K562 (cell line): ENCODE measurements at regions not wholly inside any gene's neighbourhood (a gene's known extent, or its start where the extent isn't known, plus 50 kb on each side); places are given as distances from the start of the nearest gene placed in this dataset.

Experiments
- ATAC-seq: fragments of 200-7000 bp; cut with Tn5 transposase; 3 replicates; pipeline ENCODE4 v1.9.1; 2020; ENCODE audit warnings: moderate library complexity
- BruUV-seq: library from RNA; stranded (reverse); fragments of 400-500 nt; replicated peaks from 2 replicates; lab custom pipeline; 2021; lab: Mats Ljungman, UMichigan
- CTCF ChIA-PET: fragments of 300-600 bp; formaldehyde crosslinking; extraction: SDS; loops from one replicate; lab custom pipeline; 2021; ENCODE audit warnings: low intra/inter-chr PET ratio; lab: Yijun Ruan, JAX
- POLR2A ChIA-PET: fragments of 300-600, 350-650 bp; sonication (Branson Sonifier 250); formaldehyde crosslinking; extraction: SDS; loops from one replicate; lab custom pipeline; 2021; ENCODE audit warnings: antibody characterized with exemption, inconsistent platforms; lab: Yijun Ruan, JAX
- DNase-seq, 4 experiments: peaks; one replicate each; pipeline versions ENCODE4 v3.0.0 to v3.0.0-alpha.2; 2011 to 2018; ENCODE audit warnings: low spot score in 3 of 4, mixed read lengths in 3 of 4; ENCODE audit errors: extremely low read depth in 1 of 4
- FAIRE-seq: peaks from 2 replicates; lab custom pipeline; 2011; peaks lifted over from hg19 to GRCh38; lab: Jason Lieb, UNC
- H2AFZ ChIP-seq: 2 replicates; pipeline ENCODE4 v1.6.0; 2011; ENCODE audit warnings: low read depth, low read length, control low read depth, inconsistent platforms
- H3K27ac ChIP-seq: fragments of 200-600 bp; 3 replicates; pipeline ENCODE4 v1.8.0; 2011; ENCODE audit warnings: low read depth, mild to moderate bottlenecking, control low read depth, inconsistent platforms, low read length, moderate library complexity, mixed read lengths; ENCODE audit errors: extremely low read depth
- H3K27me3 ChIP-seq, 2 experiments: fragments of 300-600 bp in 1 of 2; 2 replicates in 1 of 2; 3 replicates in 1 of 2; pipeline versions ENCODE4 v1.6.0 to v1.8.0; 2011; ENCODE audit warnings: inconsistent platforms in 2 of 2, low read length in 2 of 2, mild to moderate bottlenecking in 1 of 2, mixed read lengths in 1 of 2, moderate library complexity in 1 of 2; ENCODE audit not compliant: control insufficient read depth in 2 of 2, insufficient read depth in 2 of 2
- H3K36me3 ChIP-seq: fragments of 300-600 bp; 3 replicates; pipeline ENCODE4 v1.8.0; 2011; ENCODE audit warnings: mild to moderate bottlenecking, low read length, inconsistent platforms; ENCODE audit not compliant: control insufficient read depth, insufficient read depth
- H3K4me1 ChIP-seq, 2 experiments: fragments of 200-600 bp in 1 of 2; replicated peaks in 1 of 2; 2 replicates in 1 of 2; 3 replicates in 1 of 2; pipeline versions ENCODE4 v1.5.1 to v1.8.0; 2011; ENCODE audit warnings: inconsistent platforms in 2 of 2, low read length in 2 of 2, mild to moderate bottlenecking in 1 of 2, mixed read lengths in 1 of 2, moderate library complexity in 1 of 2; ENCODE audit not compliant: control insufficient read depth in 2 of 2, insufficient read depth in 2 of 2
- H3K4me2 ChIP-seq: 2 replicates; pipeline ENCODE4 v1.6.1; 2011; ENCODE audit warnings: low read length, control low read depth, inconsistent platforms, mixed read lengths; ENCODE audit not compliant: insufficient read depth
- H3K4me3 ChIP-seq: fragments of 200-600 bp; sonication (generic), shearing (Covaris generic); 2 replicates; pipeline ENCODE4 v1.5.1; 2016; ENCODE audit warnings: control low read depth, inconsistent platforms
- H3K79me2 ChIP-seq: fragments of 200-600 bp; 3 replicates; pipeline ENCODE4 v1.8.0; 2011; ENCODE audit warnings: low read length, inconsistent platforms; ENCODE audit not compliant: control insufficient read depth, insufficient read depth
- H3K9ac ChIP-seq, 2 experiments: 2 replicates each; pipeline versions ENCODE4 v1.6.0 to v1.6.1; 2011; ENCODE audit warnings: low read depth in 2 of 2, low read length in 2 of 2, control low read depth in 1 of 2, inconsistent platforms in 1 of 2, mild to moderate bottlenecking in 1 of 2, mixed read lengths in 1 of 2; ENCODE audit not compliant: insufficient read depth in 1 of 2
- H3K9me1 ChIP-seq: one replicate; pipeline ENCODE4 v1.6.0; 2011; ENCODE audit warnings: inconsistent platforms, mild to moderate bottlenecking, low read length, moderate library complexity; ENCODE audit not compliant: control insufficient read depth, insufficient read depth
- H3K9me3 ChIP-seq: replicated peaks from 2 replicates; pipeline ENCODE4 v1.5.1; 2011; ENCODE audit warnings: low read depth, low read length, inconsistent platforms; ENCODE audit not compliant: control insufficient read depth, insufficient read depth
- H4K20me1 ChIP-seq: replicated peaks from 2 replicates; pipeline ENCODE4 v1.6.1; 2011; ENCODE audit warnings: low read length, inconsistent platforms, mixed read lengths; ENCODE audit not compliant: control insufficient read depth, insufficient read depth
- ADNP ChIP-seq: fragments of 200-800 bp; sonication (Bioruptor generic); IDR thresholded peaks from 2 replicates; pipeline ENCODE4 v1.6.1; 2016; ENCODE audit warnings: missing genetic modification characterization, missing compliant biosample characterization
- HMG20A ChIP-seq: fragments of 450-650 bp; formaldehyde crosslinking; conservative IDR thresholded peaks from 2 replicates; pipeline ENCODE4 v1.4.0; 2020; ENCODE audit warnings: mild to moderate bottlenecking, mixed read lengths
- SMARCA4 ChIP-seq: fragments of 450-650 bp; IDR thresholded peaks from 2 replicates; pipeline ENCODE4 v1.6.1; 2016
- SMARCA5 ChIP-seq: fragments of 450-650 bp; IDR thresholded peaks from 2 replicates; pipeline ENCODE4 v1.6.1; 2016
- TCF7 ChIP-seq: sonication (generic); IDR thresholded peaks from 2 replicates; pipeline ENCODE4 v1.6.1; 2016; ENCODE audit warnings: antibody characterized with exemption, borderline replicate concordance
- ZBTB8A ChIP-seq: fragments of 450-650 bp; IDR thresholded peaks from 2 replicates; pipeline ENCODE4 v1.6.1; 2018; ENCODE audit warnings: mild to moderate bottlenecking, moderate library complexity; ENCODE audit not compliant: partially characterized antibody
- ZKSCAN8 ChIP-seq: fragments of 200-800 bp; sonication (Bioruptor generic); IDR thresholded peaks from 2 replicates; pipeline ENCODE4 v1.6.1; 2016; ENCODE audit warnings: missing genetic modification characterization, missing compliant biosample characterization
- ZNF311 ChIP-seq: fragments of 250-450 bp; sonication (Bioruptor Pico); IDR thresholded peaks from 2 replicates; pipeline ENCODE4 v1.4.0; 2020; ENCODE audit warnings: mild to moderate bottlenecking, moderate library complexity
- ZNF778 ChIP-seq: fragments of 450-650 bp; formaldehyde crosslinking; IDR thresholded peaks from 2 replicates; pipeline ENCODE4 v1.4.0; 2020; ENCODE audit warnings: mild to moderate bottlenecking, moderate library complexity
- WGBS: fragments of 100-300 bp; shearing (Covaris generic); methylation state at CpG from one replicate; pipeline ENCODE4 v1.1.6; 2016; ENCODE audit warnings: low coverage, mixed read lengths; ENCODE audit not compliant: insufficient coverage; ENCODE audit errors: missing lambda C conversion rate; 5-methylcytosine and 5-hydroxymethylcytosine counted together
- in situ Hi-C: fragments of 300-500 bp; cut with MboI; formaldehyde crosslinking; loops from 4 replicates; pipeline ENCODE4 v1.15.0; 2018; ENCODE audit warnings: inconsistent platforms, mixed read lengths
- intact Hi-C: fragments of 100-400 bp; cut with micrococcal nuclease; formaldehyde crosslinking; loops from 2 replicates; pipeline ENCODE4 v1.14.2; 2022
- TF ChIP-seq, protein P1 (sequence below), 2 experiments: fragments of 450-650 bp in 1 of 2; sonication (generic) in 1 of 2; formaldehyde crosslinking in 1 of 2; IDR thresholded peaks; 2 replicates each; pipeline versions ENCODE4 v1.7.1 to v1.9.0; 2016 to 2022; ENCODE audit warnings: inconsistent platforms in 1 of 2, mild to moderate bottlenecking in 1 of 2, missing genetic modification reagents in 1 of 2
- TF ChIP-seq, protein P2 (sequence below): fragments of 250-450 bp; sonication (Bioruptor Pico); IDR thresholded peaks from 2 replicates; pipeline ENCODE4 v1.8.0; 2021; ENCODE audit warnings: mild to moderate bottlenecking, moderate library complexity

- no TSS peak for BruUV-seq
- CTCF ChIA-PET = no interaction called here
Observed at GRCh38 chr7:121466455-121466854, 70.3 kb upstream of the FAM3C start.

More at GRCh38 chr7:121466455-121466854, 70.3 kb upstream of the FAM3C start:
- Histone ChIP-seq H3K9me1 (no peaks in the 10 kb centered on the region), H3K9ac (no peak overlapping the region), H3K79me2 (no peaks in the 10 kb centered on the region), H3K4me2 (no peak overlapping the region), H3K4me3 (no peak overlapping the region), H3K36me3 (no peaks in the 10 kb centered on the region), H3K9me3 (no peaks in the 10 kb centered on the region), H3K27me3 (peaks cover 2 to 4% of the 10 kb centered on the region in 2 experiments; a peak in 3 of 5 replicates), H3K27ac (no peak overlapping the region), H2AFZ (no peak overlapping the region), H4K20me1 (no peaks in the 10 kb centered on the region), H3K4me1 (no peaks in the 10 kb centered on the region)
- 7% methylated on average over 4 of the region's 4 CpGs for WGBS
- intact Hi-C loops (no loop called here), in situ Hi-C loops (no loop called here)
- TF ChIP-seq, protein P1, sequence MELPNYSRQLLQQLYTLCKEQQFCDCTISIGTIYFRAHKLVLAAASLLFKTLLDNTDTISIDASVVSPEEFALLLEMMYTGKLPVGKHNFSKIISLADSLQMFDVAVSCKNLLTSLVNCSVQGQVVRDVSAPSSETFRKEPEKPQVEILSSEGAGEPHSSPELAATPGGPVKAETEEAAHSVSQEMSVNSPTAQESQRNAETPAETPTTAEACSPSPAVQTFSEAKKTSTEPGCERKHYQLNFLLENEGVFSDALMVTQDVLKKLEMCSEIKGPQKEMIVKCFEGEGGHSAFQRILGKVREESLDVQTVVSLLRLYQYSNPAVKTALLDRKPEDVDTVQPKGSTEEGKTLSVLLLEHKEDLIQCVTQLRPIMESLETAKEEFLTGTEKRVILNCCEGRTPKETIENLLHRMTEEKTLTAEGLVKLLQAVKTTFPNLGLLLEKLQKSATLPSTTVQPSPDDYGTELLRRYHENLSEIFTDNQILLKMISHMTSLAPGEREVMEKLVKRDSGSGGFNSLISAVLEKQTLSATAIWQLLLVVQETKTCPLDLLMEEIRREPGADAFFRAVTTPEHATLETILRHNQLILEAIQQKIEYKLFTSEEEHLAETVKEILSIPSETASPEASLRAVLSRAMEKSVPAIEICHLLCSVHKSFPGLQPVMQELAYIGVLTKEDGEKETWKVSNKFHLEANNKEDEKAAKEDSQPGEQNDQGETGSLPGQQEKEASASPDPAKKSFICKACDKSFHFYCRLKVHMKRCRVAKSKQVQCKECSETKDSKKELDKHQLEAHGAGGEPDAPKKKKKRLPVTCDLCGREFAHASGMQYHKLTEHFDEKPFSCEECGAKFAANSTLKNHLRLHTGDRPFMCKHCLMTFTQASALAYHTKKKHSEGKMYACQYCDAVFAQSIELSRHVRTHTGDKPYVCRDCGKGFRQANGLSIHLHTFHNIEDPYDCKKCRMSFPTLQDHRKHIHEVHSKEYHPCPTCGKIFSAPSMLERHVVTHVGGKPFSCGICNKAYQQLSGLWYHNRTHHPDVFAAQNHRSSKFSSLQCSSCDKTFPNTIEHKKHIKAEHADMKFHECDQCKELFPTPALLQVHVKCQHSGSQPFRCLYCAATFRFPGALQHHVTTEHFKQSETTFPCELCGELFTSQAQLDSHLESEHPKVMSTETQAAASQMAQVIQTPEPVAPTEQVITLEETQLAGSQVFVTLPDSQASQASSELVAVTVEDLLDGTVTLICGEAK (IDR thresholded peaks at IDR 0.05) = no peak
- TF ChIP-seq, protein P1 (CRISPR knock-in tag; IDR thresholded peaks at IDR 0.05) = no peak
- no peak for TF ChIP-seq ZBTB8A
- TF ChIP-seq ADNP (tag) = no peak
- no peak for TF ChIP-seq ZNF311
- TF ChIP-seq HMG20A (CRISPR knock-in tag) = no peak
- no peak for TF ChIP-seq SMARCA5
- no peak for TF ChIP-seq ZNF778 (CRISPR knock-in tag)
- TF ChIP-seq SMARCA4 = no peak
- TF ChIP-seq TCF7 = no peak
- TF ChIP-seq, protein P2, sequence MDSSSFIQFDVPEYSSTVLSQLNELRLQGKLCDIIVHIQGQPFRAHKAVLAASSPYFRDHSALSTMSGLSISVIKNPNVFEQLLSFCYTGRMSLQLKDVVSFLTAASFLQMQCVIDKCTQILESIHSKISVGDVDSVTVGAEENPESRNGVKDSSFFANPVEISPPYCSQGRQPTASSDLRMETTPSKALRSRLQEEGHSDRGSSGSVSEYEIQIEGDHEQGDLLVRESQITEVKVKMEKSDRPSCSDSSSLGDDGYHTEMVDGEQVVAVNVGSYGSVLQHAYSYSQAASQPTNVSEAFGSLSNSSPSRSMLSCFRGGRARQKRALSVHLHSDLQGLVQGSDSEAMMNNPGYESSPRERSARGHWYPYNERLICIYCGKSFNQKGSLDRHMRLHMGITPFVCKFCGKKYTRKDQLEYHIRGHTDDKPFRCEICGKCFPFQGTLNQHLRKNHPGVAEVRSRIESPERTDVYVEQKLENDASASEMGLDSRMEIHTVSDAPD (CRISPR knock-in tag) = no peak
- TF ChIP-seq ZKSCAN8 (CRISPR knock-in tag) = no peak
- POLR2A ChIA-PET = no interaction called here
- ATAC-seq = no peak
- no peak for FAIRE-seq
- no peak for DNase-seq
